ENCODE measurements at regions not wholly inside any gene's neighbourhood (a gene's known extent, or its start where the extent isn't known, plus 50 kb on each side); places are given as distances from the start of the nearest gene placed in this dataset.

GRCh38 chr4:38538517-38538916 is 125.5 kb upstream of the KLF3 start:
- intact Hi-C loops (cut with micrococcal nuclease) = no loop called here

GRCh38 chr4:38539501-38539900 is 124.5 kb upstream of the KLF3 start:
- intact Hi-C loops (cut with micrococcal nuclease) = no loop called here

GRCh38 chr4:38547052-38547451 is 116.9 kb upstream of the KLF3 start:
- intact Hi-C loops (cut with micrococcal nuclease) = no loop called here

GRCh38 chr4:38548256-38548655 is 115.7 kb upstream of the KLF3 start:
- intact Hi-C loops (cut with micrococcal nuclease) = no loop called here

- intact Hi-C loops (cut with micrococcal nuclease) = no loop called here
Observed at GRCh38 chr4:38559374-38559773, 104.6 kb upstream of the KLF3 start.

- intact Hi-C loops (cut with micrococcal nuclease) = no loop called here
Observed at GRCh38 chr4:38560340-38560739, 103.7 kb upstream of the KLF3 start.

GRCh38 chr4:38560768-38561558 is 103.0 kb upstream of the KLF3 start:
- intact Hi-C loops (cut with micrococcal nuclease) = no loop called here

- intact Hi-C loops (cut with micrococcal nuclease) = no loop called here
Observed at GRCh38 chr4:38562751-38563198, 101.2 kb upstream of the KLF3 start.

GRCh38 chr4:38563707-38564495 is 100.1 kb upstream of the KLF3 start:
- intact Hi-C loops (cut with micrococcal nuclease) = no loop called here

- intact Hi-C loops (cut with micrococcal nuclease) = no loop called here
Observed at GRCh38 chr4:38565271-38566199, 98.5 kb upstream of the KLF3 start.

- intact Hi-C loops (cut with micrococcal nuclease) = no loop called here
Observed at GRCh38 chr4:38566806-38567398, 97.1 kb upstream of the KLF3 start.

GRCh38 chr4:38567457-38567856 is 96.5 kb upstream of the KLF3 start:
- intact Hi-C loops (cut with micrococcal nuclease) = no loop called here

GRCh38 chr4:38568768-38569167 is 95.2 kb upstream of the KLF3 start:
- intact Hi-C loops (cut with micrococcal nuclease) = no loop called here

GRCh38 chr4:38570647-38571276 is 93.2 kb upstream of the KLF3 start:
- intact Hi-C loops (cut with micrococcal nuclease) = no loop called here

- intact Hi-C loops (cut with micrococcal nuclease) = no loop called here
Observed at GRCh38 chr4:38572793-38573192, 91.2 kb upstream of the KLF3 start.

- intact Hi-C loops (cut with micrococcal nuclease) = no loop called here
Observed at GRCh38 chr4:38574559-38575333, 89.3 kb upstream of the KLF3 start.

GRCh38 chr4:38576767-38577166 is 87.2 kb upstream of the KLF3 start:
- intact Hi-C loops (cut with micrococcal nuclease) = no loop called here

- intact Hi-C loops (cut with micrococcal nuclease) = no loop called here
Observed at GRCh38 chr4:38577462-38577861, 86.5 kb upstream of the KLF3 start.

GRCh38 chr4:38581426-38582106 is 82.4 kb upstream of the KLF3 start:
- intact Hi-C loops (cut with micrococcal nuclease) = no loop called here

Data from T-helper 2 cell treated with Interferon-gamma antibody and Interleukin-4, amounts not matched to agents 100 ng/mL and 5 ng/mL, for 36 hours (primary cell).